HG02943 (cell line): ENCODE measurements at regions not wholly inside any gene's neighbourhood (a gene's known extent, or its start where the extent isn't known, plus 50 kb on each side); places are given as distances from the start of the nearest gene placed in this dataset.

Experiments
- ATAC-seq: cut with Tn5 transposase; IDR thresholded peaks from one replicate; pipeline ENCODE4 v1.9.1; 2021; ENCODE audit warnings: mild to moderate bottlenecking, low read depth, moderate library complexity; ENCODE audit not compliant: unreplicated experiment

DNA sequence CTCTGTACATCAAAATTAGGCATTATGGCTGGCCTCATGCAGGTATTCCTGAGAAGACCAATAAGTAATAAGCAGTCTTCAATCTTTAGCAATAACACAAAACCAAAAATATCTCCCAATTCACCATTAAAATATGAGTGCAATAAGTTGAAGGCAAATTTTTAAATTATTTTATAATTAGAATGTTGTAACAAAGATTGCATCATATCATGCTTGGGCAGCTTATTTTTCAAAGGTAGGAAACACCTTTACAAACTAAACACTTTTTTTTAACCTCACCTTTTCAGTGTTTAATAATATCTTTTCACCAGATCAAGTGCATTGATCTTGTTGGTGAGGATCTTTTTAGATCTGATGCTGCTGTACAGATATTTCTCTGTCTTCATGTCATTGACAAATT, 592.9 kb upstream of the PITX2 start:
- no peak for ATAC-seq

- no peak for ATAC-seq
Observed at GRCh38 chr4:111216791-111217190, 593.9 kb upstream of the PITX2 start.

GRCh38 chr4:111221371-111221770, 598.5 kb upstream of the PITX2 start:
- no peak for ATAC-seq

DNA sequence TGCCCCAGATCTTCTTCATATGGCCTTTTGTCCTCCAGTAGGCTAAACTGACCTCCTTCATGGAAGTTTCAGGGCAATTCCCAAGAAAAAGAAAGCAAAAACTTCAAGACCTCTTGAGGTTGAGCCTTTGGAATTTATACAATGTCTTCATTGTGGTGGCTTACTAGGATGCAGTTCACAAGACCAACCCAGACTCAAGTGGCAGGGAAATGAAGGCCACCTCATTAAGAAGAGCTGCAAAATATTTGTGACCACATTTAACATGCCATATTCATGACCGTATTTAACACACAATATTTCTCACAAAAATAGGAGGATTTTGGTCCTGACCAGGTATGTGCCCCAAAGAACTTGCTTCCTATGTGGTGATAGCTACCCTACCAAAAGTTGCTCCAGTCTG, 605.5 kb upstream of the PITX2 start:
- ATAC-seq = no peak

GRCh38 chr4:111228874-111229273, 606.0 kb upstream of the PITX2 start:
- ATAC-seq = no peak

DNA sequence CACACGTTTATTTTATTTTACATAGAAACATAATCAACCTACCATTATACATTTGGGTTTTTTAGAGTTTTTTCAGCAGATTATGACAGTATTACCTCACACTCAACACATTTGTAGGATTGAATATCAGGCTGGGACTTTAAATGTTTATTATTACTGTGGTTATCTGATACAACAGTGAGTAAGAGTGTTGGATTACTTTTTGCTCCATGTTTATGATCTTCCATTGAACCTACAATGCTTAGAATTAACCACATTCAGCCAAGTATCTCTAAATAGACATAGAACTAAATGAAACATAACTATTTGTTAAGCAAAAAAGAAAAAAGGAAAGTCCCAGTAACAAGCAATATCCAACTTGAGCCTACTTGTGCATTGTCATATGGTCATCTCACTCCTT, 607.4 kb upstream of the PITX2 start:
- ATAC-seq = no peak

GRCh38 chr4:111231281-111231680, 608.4 kb upstream of the PITX2 start:
- ATAC-seq = no peak

GRCh38 chr4:111234939-111235338, 612.1 kb upstream of the PITX2 start:
- ATAC-seq = no peak

- ATAC-seq = no peak
Observed at GRCh38 chr4:111263836-111264235, 641.0 kb upstream of the PITX2 start.

GRCh38 chr4:111266937-111267336, 644.1 kb upstream of the PITX2 start:
- ATAC-seq = no peak

GRCh38 chr4:111267786-111268185, 644.9 kb upstream of the PITX2 start:
- no peak for ATAC-seq

GRCh38 chr4:111268769-111269414, 646.0 kb upstream of the PITX2 start:
- ATAC-seq = no peak

GRCh38 chr4:111269439-111269838, 646.6 kb upstream of the PITX2 start:
- no peak for ATAC-seq

DNA sequence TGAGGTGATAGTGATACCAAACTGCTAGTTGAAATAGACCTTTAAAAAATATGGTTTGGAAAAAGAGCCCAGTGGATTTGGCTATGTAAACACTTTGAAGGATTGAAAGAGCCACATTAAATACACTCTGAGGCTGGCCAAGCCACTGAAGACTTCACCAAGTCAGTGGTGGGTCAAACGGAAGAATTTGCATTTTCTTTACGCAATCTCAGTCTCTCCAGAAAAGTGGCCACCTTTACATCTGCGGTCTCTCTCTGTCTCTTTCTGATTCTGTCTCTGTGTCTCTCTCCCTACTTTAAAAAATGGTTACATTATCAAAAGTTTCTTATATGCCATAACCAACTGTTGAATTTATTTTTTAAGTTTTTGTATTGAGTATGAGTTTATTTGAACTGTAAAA, 651.2 kb upstream of the PITX2 start:
- no peak for ATAC-seq

DNA sequence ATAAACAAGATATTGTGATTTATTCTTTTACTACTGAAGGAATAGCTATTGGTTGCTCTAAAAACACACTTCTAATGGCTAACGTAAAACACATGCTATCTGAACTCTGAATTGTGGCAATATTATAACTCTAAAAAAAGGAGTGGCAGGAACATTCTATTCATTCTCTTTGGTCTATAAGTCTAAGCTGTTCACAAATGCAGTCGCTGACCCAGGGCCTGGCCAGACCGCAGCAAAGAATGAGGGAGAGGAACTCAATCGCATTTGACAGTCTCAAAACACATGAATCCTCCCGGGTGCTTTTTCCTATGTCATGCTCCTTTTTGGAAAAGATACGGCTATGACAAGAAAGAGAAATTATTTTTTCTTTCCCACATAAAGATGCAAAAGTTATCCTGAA, 651.6 kb upstream of the PITX2 start:
- ATAC-seq = no peak

GRCh38 chr4:111281219-111281618, 658.3 kb upstream of the PITX2 start:
- no peak for ATAC-seq

GRCh38 chr4:111282035-111282434, 659.2 kb upstream of the PITX2 start:
- ATAC-seq = no peak

- peak; percentile 65 for ATAC-seq
Observed at GRCh38 chr4:111283066-111283677, 660.3 kb upstream of the PITX2 start.

DNA sequence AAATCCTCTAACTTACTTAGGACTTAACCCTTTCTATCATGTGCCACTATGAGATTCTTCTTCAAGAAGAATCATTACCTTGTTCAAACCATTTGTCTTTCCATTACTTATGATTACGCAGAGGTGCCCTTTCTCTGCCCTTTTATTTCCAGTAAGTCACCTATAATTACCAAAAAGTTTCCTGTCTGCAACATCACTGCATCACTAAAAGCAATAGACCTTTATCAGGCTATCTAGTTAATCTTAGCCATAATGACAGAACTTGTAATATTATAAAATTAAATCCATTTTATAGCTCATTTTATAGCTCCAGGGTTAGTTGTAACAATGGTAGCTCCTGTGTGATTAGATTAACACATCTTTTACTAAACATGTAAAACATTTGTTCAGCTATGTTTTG, 673.6 kb upstream of the PITX2 start:
- ATAC-seq = no peak

GRCh38 chr4:111303806-111304205, 680.9 kb upstream of the PITX2 start:
- no peak for ATAC-seq

GRCh38 chr4:111323496-111323895, 700.6 kb upstream of the PITX2 start:
- ATAC-seq = no peak

- no peak for ATAC-seq
Observed at GRCh38 chr4:111323916-111324315, 701.0 kb upstream of the PITX2 start.

DNA sequence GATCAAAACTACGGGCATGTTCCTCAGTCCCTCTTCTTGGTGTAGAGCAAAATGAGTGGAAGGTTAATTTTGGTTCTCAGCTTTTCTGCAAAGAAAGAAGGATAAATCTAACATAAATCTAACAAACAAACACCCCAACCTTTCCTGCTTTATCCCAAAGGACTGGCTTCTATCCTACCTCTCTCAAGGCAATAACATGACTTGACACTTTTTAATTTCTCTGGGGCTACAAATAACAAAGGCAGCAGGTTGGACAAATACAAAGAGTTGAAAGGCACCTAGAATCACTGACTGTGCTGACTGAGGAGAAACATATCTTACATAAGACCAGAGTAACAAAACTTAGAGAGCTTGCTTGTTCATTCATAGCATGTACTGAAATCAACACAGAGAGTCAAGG, 703.6 kb upstream of the PITX2 start:
- no peak for ATAC-seq
